Inferior parietal cortex (tissue), 1 donor: ENCODE measurements at regions not wholly inside any gene's neighbourhood (a gene's known extent, or its start where the extent isn't known, plus 50 kb on each side); places are given as distances from the start of the nearest gene placed in this dataset.

ENCODE experiments used
- DNase-seq: peaks from one replicate; pipeline ENCODE4 v3.0.0-alpha.2; 2016; ENCODE audit errors: extremely low spot score

GRCh38 chrY:7977301-7977700 is 1065.7 kb upstream of the AMELY start:
- no peak for DNase-seq

DNA sequence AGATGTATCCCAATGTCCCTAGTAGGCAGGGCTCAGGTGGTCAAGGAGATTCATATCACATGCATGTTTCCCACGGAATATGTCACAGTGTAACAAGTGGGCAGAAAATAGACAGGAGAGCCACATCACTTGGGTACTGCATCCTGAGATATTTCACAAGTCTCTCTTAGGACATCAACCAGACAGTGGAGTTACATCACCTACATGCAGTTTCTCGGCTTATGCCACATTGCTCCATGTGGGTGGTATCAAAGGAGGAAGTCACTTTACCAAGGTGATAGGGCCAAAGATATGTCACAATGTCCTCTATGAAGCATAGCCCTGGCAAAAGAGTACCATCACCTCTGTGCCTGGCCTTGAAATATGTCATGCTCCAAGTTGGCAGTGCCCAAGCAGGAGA is 1056.7 kb upstream of the AMELY start:
- DNase-seq: no peak

- no peak for DNase-seq
Observed at GRCh38 chrY:7966916-7967315, 1055.4 kb upstream of the AMELY start.

- no peak for DNase-seq
Observed at GRCh38 chrY:7963393-7963792, 1051.8 kb upstream of the AMELY start.

DNA sequence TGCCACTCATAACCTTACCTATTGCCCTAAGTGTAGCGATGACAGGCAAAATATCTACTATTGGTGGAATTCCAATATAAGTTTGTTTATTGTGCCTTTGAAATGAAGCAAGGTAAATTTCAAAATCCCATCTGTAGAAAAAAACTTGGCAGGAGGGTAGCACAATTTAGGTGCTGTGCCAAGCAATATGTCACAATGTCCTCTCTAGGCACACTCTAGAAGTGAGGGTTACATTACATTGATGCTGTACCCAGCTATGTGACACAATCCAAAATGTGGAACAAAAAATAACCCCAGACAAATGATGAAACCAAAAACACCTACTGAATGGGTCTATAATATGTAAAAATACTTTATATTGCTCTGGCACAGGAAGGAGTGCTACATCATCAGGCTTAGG is 1050.8 kb upstream of the AMELY start:
- no peak for DNase-seq

DNA sequence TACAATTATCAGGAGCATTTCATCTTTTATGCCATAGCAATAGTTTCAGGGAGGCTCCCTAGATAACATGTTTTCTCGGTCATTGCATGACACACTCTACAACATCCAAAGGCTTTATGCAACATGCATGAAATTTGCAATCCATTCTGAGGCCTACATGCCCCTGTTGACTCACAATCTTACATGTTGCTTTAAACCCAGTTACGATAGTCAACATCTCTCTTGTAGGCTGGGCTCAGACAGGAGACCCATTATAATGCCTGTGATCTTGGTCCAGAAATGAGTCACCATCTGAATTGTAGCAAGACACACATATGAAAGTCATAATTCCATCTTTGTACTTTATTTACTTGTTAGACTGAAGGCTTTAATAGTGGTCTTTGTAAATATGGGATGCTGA is 1050.3 kb upstream of the AMELY start:
- no peak for DNase-seq

DNA sequence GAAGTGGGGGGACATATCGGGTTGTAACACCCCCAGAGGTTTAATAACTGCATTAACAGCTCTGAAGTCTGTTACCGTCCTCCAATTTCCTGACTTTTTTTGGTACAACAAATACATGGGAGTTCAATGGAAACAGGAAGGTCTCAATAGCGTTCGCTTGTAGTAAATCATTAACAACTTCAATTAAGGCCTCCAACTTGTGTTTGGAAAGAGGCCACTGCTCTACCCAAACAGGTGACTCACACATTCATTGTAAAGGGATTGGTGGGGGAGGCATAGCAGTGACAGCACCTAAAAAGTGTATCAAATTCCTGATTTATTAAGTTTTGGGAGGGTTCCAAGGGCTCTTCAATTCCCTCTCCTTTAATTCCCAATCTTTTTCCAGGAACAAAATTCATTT is 1046.2 kb upstream of the AMELY start:
- no peak for DNase-seq

GRCh38 chrY:7951187-7951852 is 1039.8 kb upstream of the AMELY start:
- DNase-seq: no peak

- no peak for DNase-seq
Observed at GRCh38 chrY:7944135-7944534, 1032.6 kb upstream of the AMELY start.

DNA sequence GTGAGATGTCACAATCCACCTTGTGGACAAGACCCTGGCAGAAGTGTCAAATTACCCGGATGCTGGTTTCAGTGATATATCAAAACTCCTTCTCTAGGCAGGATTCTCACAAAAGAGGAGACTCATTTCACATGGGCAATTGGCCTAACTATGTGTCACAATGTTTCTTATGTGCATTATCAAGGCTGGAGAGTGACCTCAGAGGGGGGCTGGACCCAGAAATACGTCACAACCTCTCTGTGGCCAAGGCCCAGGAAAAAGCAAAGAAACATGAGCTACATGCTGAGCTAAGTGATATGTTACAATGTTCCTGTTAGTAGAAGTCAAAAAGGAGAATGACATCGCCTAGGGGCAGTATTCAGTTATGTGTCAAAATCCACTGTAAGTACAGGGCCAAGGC is 1031.2 kb upstream of the AMELY start:
- no peak for DNase-seq

- no peak for DNase-seq
Observed at GRCh38 chrY:7941856-7942255, 1030.3 kb upstream of the AMELY start.

GRCh38 chrY:7938982-7939718 is 1027.6 kb upstream of the AMELY start:
- no peak for DNase-seq

DNA sequence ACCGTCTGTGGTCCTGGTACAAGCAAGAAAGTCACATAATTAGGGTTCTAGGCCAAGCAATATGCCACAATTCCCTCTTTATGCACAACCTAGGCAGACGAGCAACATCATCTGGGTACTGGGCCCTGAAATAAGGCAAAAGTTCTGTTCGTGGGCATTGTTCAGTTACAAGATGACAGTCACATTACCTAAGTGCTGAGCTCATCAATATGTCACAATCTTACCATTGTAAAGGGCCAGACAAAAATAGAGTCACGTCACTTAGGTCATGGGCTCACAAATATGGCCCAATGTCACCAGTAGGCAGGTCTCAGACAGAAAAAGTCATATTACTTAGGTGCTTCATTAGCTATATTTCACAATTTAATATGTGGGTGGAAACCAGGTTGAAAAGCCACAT is 1025.3 kb upstream of the AMELY start:
- DNase-seq: no peak

- DNase-seq: peak; percentile 2
Observed at GRCh38 chrY:7936046-7936445, 1024.5 kb upstream of the AMELY start.

DNA sequence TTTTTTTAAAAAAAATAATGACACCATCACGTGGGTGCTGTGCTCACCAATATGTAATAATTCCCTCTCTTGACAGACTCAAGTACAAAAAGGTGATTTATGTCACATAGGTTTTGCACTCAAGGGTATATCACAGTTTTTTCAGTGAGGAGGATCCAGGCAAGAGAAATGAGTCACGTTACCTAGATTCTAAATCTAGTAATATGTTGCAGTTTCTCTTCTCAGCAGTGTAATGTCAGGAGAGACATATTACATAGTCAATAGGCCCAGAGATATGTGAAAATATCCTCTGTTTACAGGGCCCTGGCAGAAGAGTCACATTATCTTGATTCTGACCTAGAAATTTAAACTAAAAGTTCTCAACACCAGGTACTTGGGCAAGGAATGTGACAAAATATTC is 1024.1 kb upstream of the AMELY start:
- DNase-seq: no peak

DNA sequence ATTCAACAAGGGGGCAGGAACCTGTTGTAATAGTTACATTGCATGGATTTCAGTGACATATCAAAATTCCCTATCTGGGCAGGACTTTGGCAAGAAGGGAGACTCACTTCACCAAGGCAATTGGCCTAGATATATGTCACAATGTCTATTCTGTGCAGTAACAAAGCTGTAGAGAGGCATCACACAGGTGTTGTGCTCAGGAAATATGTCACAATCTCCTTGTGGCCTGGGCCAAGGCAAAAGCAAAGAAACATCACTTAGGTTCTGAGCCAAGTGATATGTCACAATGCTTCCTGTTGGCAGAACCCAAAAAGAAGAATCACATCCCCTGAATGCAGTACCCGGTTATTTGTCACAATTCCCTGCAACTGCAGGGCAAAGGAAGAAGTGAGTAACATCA is 1020.9 kb upstream of the AMELY start:
- DNase-seq: no peak

DNA sequence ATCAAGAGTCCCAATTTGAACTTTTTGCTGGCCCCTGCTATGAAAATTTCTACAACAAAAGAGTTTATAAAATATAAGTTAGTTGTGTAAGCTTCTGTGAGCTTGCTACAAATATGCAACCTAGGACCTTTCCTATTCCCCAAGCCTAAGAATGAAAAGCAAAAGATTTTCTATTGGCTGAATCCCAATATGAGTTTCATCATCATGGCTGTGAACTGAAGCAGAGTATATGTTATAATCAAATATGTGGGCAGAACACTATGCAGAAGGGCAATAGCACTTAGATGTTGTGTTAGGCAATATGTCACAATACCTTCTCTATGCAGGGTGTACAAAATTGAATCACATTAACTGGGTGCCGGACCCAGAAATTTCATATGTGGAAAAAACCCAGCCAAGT is 1018.3 kb upstream of the AMELY start:
- no peak for DNase-seq

GRCh38 chrY:7924059-7924458 is 1012.5 kb upstream of the AMELY start:
- no peak for DNase-seq

DNA sequence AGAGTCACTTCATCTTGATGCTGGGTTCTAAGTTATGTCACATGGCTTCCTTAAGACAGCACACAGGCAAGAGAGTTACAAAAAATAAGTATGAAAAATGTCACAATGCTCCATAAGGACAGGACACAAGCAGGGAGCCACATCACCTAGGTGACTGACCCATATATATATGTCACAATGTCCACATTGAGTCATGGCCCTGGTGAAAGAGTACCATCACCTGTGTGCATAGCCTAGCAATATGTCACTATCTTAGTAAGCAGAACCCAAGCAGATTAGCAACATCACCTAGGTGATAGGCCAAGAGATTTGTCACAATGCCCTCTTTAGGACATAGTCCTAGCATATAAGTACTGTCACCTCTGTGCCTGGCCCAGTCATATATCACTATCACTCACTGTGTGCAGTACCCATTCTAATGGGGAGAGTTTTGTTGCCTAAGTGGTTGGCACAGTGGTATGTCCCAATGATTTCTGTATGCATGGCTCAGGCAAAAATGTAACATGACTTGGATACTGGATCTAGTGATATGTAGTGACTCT is 1012.0 kb upstream of the AMELY start:
- no peak for DNase-seq

DNA sequence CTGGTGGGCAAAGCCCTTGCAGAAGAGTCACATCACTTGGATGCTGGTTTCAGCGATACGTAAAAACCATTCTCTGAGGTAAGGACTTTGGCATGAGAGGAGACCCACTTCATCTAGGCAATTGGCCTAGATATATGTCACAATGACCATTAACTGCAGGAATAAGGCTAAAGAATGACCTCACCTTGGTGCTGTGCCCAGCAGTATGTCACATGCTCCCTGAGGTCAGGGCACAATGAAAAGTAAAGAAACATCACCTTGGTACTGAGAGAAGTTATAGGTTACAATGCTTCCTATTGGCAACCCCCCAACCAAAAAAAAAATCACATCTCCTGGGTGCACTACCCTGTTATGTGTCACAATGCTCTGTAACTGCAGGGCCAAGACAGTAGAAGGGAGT is 1008.8 kb upstream of the AMELY start:
- DNase-seq: no peak

DNA sequence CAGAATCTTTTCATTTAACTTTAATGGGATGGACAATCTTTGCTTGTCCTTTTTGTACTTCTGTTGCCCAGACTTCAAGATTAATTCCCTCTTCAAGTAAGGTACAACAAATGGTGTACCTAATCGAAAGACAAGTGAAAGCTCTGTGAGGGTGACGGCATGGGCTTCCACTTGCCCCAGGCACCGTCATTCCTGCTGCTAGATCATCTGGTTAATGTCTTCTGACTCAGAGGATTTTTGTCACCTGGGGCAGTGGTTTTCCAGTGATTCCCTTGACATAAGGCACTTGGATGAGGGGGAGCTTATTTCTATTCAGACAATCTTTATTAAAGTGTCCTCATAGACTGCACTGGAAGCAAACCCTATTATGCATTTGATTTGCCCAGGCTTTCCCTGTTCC is 977.0 kb upstream of the AMELY start:
- no peak for DNase-seq

GRCh38 chrY:7881696-7882095 is 970.1 kb upstream of the AMELY start:
- no peak for DNase-seq

GRCh38 chrY:7879245-7879644 is 967.7 kb upstream of the AMELY start:
- DNase-seq: no peak
